Upper lobe of left lung (tissue), 4 donors: ENCODE measurements at regions not wholly inside any gene's neighbourhood (a gene's known extent, or its start where the extent isn't known, plus 50 kb on each side); places are given as distances from the start of the nearest gene placed in this dataset.

Experiments used
- CTCF ChIP-seq, 6 experiments: fragments of 450-650 bp in 4 of 6; fragments of 200-600 bp in 2 of 6; sonication (generic) in 2 of 6; IDR thresholded peaks; one replicate each; pipeline ENCODE4 v1.5.1; 2016 to 2019; ENCODE audit warnings: antibody characterized with exemption in 6 of 6
- POLR2AphosphoS5 ChIP-seq, 2 donors: sonication (generic); formaldehyde crosslinking; IDR thresholded peaks; one replicate each; pipeline ENCODE4 v1.5.1; 2017; ENCODE audit warnings: antibody characterized with exemption in 2 of 2

GRCh38 chr12:124177276-124177950 is 117.5 kb upstream of the RFLNA start:
- TF ChIP-seq CTCF (IDR thresholded peaks at IDR 0.05) (no peak), POLR2AphosphoS5 (IDR thresholded peaks at IDR 0.05) (no peak)
